ENCODE measurements at regions not wholly inside any gene's neighbourhood (a gene's known extent, or its start where the extent isn't known, plus 50 kb on each side); places are given as distances from the start of the nearest gene placed in this dataset.

- H2AFZ ChIP-seq (ENCODE audit: low read depth), result no peak overlapping the region
- no peak overlapping the region for H3K4me3 ChIP-seq (IDR thresholded peaks at IDR 0.05; ENCODE audit: insufficient read depth, low read depth, low read length)
- TF ChIP-seq, protein P1, sequence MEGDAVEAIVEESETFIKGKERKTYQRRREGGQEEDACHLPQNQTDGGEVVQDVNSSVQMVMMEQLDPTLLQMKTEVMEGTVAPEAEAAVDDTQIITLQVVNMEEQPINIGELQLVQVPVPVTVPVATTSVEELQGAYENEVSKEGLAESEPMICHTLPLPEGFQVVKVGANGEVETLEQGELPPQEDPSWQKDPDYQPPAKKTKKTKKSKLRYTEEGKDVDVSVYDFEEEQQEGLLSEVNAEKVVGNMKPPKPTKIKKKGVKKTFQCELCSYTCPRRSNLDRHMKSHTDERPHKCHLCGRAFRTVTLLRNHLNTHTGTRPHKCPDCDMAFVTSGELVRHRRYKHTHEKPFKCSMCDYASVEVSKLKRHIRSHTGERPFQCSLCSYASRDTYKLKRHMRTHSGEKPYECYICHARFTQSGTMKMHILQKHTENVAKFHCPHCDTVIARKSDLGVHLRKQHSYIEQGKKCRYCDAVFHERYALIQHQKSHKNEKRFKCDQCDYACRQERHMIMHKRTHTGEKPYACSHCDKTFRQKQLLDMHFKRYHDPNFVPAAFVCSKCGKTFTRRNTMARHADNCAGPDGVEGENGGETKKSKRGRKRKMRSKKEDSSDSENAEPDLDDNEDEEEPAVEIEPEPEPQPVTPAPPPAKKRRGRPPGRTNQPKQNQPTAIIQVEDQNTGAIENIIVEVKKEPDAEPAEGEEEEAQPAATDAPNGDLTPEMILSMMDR (conservative IDR thresholded peaks at IDR 0.05; ENCODE audit: low read depth, low read length), result no peak
- H4K20me1 ChIP-seq (ENCODE audit: insufficient read depth), result no peaks in the 10 kb centered on the region
- no peak overlapping the region for H3K27ac ChIP-seq
- H3K4me1 ChIP-seq (ENCODE audit: low read depth, poor library complexity, severe bottlenecking), result no peaks in the 10 kb centered on the region
- H3K36me3 ChIP-seq (ENCODE audit: insufficient read depth), result no peaks in the 10 kb centered on the region
- no peaks in the 10 kb centered on the region for H3K27me3 ChIP-seq (ENCODE audit: insufficient read depth, low read depth)
- no peak overlapping the region for H3K9ac ChIP-seq
- H3K4me2 ChIP-seq, result no peak overlapping the region
- no peaks in the 10 kb centered on the region for H3K79me2 ChIP-seq (ENCODE audit: insufficient read depth, low read depth)
Measured at GRCh38 chr6:168210239-168211105, 109.1 kb downstream of the DACT2 start.

DNA sequence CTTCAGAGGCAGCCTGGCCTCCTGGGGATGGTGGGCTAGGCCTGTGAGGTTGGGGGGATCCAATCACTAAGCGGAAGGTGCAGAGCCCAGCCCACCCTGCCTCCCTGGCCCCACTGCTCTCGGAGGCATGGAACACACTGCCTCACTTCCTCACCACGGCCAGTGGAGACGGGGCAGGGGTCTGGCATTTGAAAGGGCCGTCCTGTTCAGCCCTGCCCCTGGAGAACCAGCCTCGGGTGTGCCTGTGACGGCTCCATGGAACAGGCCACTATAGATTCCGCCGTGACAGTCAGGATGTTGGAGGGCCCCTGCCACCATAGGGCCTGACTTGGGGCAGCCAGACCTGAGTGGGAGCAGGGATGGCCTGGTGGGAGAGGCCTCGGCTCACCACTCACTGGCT is 110.2 kb downstream of the DACT2 start:
- no peaks in the 10 kb centered on the region for H4K20me1 ChIP-seq (ENCODE audit: insufficient read depth)
- H3K4me1 ChIP-seq (ENCODE audit: low read depth, poor library complexity, severe bottlenecking), result no peaks in the 10 kb centered on the region
- H3K27ac ChIP-seq, result no peak overlapping the region
- no peaks in the 10 kb centered on the region for H3K27me3 ChIP-seq (ENCODE audit: insufficient read depth, low read depth)
- no peak overlapping the region for H3K4me2 ChIP-seq
- TF ChIP-seq, protein P1 (conservative IDR thresholded peaks at IDR 0.05; ENCODE audit: low read depth, low read length), result no peak
- H3K79me2 ChIP-seq (ENCODE audit: insufficient read depth, low read depth), result no peaks in the 10 kb centered on the region
- H2AFZ ChIP-seq (ENCODE audit: low read depth), result no peak overlapping the region
- no peaks in the 10 kb centered on the region for H3K36me3 ChIP-seq (ENCODE audit: insufficient read depth)
- no peak overlapping the region for H3K9ac ChIP-seq
- no peak overlapping the region for H3K4me3 ChIP-seq (IDR thresholded peaks at IDR 0.05; ENCODE audit: insufficient read depth, low read depth, low read length)

GRCh38 chr6:168208854-168209253 is 110.7 kb downstream of the DACT2 start:
- no peaks in the 10 kb centered on the region for H3K79me2 ChIP-seq (ENCODE audit: insufficient read depth, low read depth)
- H3K9ac ChIP-seq, result no peak overlapping the region
- no peak overlapping the region for H3K4me3 ChIP-seq (IDR thresholded peaks at IDR 0.05; ENCODE audit: insufficient read depth, low read depth, low read length)
- no peaks in the 10 kb centered on the region for H4K20me1 ChIP-seq (ENCODE audit: insufficient read depth)
- H3K27me3 ChIP-seq (ENCODE audit: insufficient read depth, low read depth), result no peaks in the 10 kb centered on the region
- no peaks in the 10 kb centered on the region for H3K4me1 ChIP-seq (ENCODE audit: low read depth, poor library complexity, severe bottlenecking)
- no peak overlapping the region for H3K27ac ChIP-seq
- no peak overlapping the region for H3K4me2 ChIP-seq
- H2AFZ ChIP-seq (ENCODE audit: low read depth), result no peak overlapping the region
- TF ChIP-seq, protein P1 (conservative IDR thresholded peaks at IDR 0.05; ENCODE audit: low read depth, low read length), result no peak
- H3K36me3 ChIP-seq (ENCODE audit: insufficient read depth), result no peaks in the 10 kb centered on the region

DNA sequence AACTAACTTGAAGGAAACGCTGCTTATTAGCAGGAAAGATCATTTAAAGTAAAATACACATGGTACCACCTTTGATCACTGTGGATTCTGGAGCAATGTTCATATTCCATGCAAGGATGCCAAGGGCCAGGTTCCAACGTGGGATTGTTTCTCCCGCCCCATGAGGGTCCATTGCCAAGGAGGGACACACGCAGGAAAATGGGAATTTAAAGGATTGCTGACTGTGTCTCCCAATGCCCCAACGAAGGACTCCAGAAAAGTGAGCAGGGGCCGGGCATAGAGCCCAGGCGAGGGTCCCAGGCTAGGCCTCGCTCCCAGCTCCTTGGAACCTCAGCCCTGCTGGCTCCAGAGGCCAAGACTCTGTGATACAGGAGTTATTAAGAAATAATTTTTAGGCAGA is 111.2 kb downstream of the DACT2 start:
- H3K9ac ChIP-seq, result no peak overlapping the region
- no peak overlapping the region for H3K4me2 ChIP-seq
- no peaks in the 10 kb centered on the region for H4K20me1 ChIP-seq (ENCODE audit: insufficient read depth)
- TF ChIP-seq, protein P1 (conservative IDR thresholded peaks at IDR 0.05; ENCODE audit: low read depth, low read length), result no peak
- H3K27me3 ChIP-seq (ENCODE audit: insufficient read depth, low read depth), result no peaks in the 10 kb centered on the region
- H2AFZ ChIP-seq (ENCODE audit: low read depth), result no peak overlapping the region
- no peak overlapping the region for H3K27ac ChIP-seq
- H3K4me1 ChIP-seq (ENCODE audit: low read depth, poor library complexity, severe bottlenecking), result no peaks in the 10 kb centered on the region
- H3K4me3 ChIP-seq (IDR thresholded peaks at IDR 0.05; ENCODE audit: insufficient read depth, low read depth, low read length), result no peak overlapping the region
- H3K79me2 ChIP-seq (ENCODE audit: insufficient read depth, low read depth), result no peaks in the 10 kb centered on the region
- no peaks in the 10 kb centered on the region for H3K36me3 ChIP-seq (ENCODE audit: insufficient read depth)
